ENCODE measurements at regions not wholly inside any gene's neighbourhood (a gene's known extent, or its start where the extent isn't known, plus 50 kb on each side); places are given as distances from the start of the nearest gene placed in this dataset.

- Histone ChIP-seq H3K9me3 (no peaks in the 10 kb centered on the region), H3K27me3 (no peaks in the 10 kb centered on the region), H3K4me1 (peaks cover 0 to 15% (median 5%) of the 10 kb centered on the region in 3 donors), H3K4me3 (no peak overlapping the region), H3K36me3 (no peaks in the 10 kb centered on the region), H3K27ac (peak overlapping the region in 3 of 4 donors; percentile 50 to 58 (median 58))
- ATAC-seq, result no peak
- 37 to 47% methylated on average over 4 to 5 of the region's 5 CpGs for WGBS, 2 donors (ENCODE audit: low coverage in 1 of 2)
- TF ChIP-seq POLR2AphosphoS5 (IDR thresholded peaks at IDR 0.05) (no peak), EP300 (IDR thresholded peaks at IDR 0.05) (no peak)
Observed at GRCh38 chr12:67911275-67911600, 78.0 kb upstream of the IFNG-AS1 start.

GRCh38 chr12:67911789-67912188 is 77.5 kb upstream of the IFNG-AS1 start:
- TF ChIP-seq POLR2AphosphoS5 (IDR thresholded peaks at IDR 0.05), result no peak
- no peak for TF ChIP-seq CTCF (IDR thresholded peaks at IDR 0.05)
- TF ChIP-seq POLR2A (IDR thresholded peaks at IDR 0.05), result no peak
- no peak for TF ChIP-seq EP300 (IDR thresholded peaks at IDR 0.05)
- no peaks in the 10 kb centered on the region for H3K36me3 ChIP-seq
- H3K4me3 ChIP-seq, result no peak overlapping the region
- H3K27me3 ChIP-seq, result no peaks in the 10 kb centered on the region
- WGBS, 2 donors (ENCODE audit: low coverage in 1 of 2), result 54 to 74% methylated on average over 3 of the region's 3 CpGs
- H3K9me3 ChIP-seq, result no peaks in the 10 kb centered on the region
- peaks cover 0 to 15% (median 5%) of the 10 kb centered on the region in 3 donors for H3K4me1 ChIP-seq
- H3K27ac ChIP-seq, result peak overlapping the region in 2 of 4 donors; percentile 58
- ATAC-seq, result no peak

GRCh38 chr12:67915335-67915851 is 73.9 kb upstream of the IFNG-AS1 start:
- Histone ChIP-seq H3K4me3 (no peak overlapping the region), H3K36me3 (no peaks in the 10 kb centered on the region), H3K9me3 (no peaks in the 10 kb centered on the region), H3K27me3 (no peaks in the 10 kb centered on the region), H3K4me1 (peaks cover 0 to 15% (median 5%) of the 10 kb centered on the region in 3 donors), H3K27ac (no peak overlapping the region)
- 92% methylated on average over 2 of the region's 6 CpGs; no CpG with 5 or more reads in 1 of the 2 donors for WGBS, 2 donors (ENCODE audit: low coverage in 1 of 2)
- TF ChIP-seq POLR2AphosphoS5 (IDR thresholded peaks at IDR 0.05) (no peak), CTCF (IDR thresholded peaks at IDR 0.05) (no peak), POLR2A (IDR thresholded peaks at IDR 0.05) (no peak), EP300 (IDR thresholded peaks at IDR 0.05) (no peak)
- ATAC-seq, result no peak

- WGBS, 2 donors (ENCODE audit: low coverage in 1 of 2), result 96 to 97% methylated on average over 5 of the region's 5 CpGs
Observed at GRCh38 chr12:67916266-67916970, 72.8 kb upstream of the IFNG-AS1 start.

GRCh38 chr12:67917811-67918210 is 71.4 kb upstream of the IFNG-AS1 start:
- TF ChIP-seq EP300 (IDR thresholded peaks at IDR 0.05), result no peak
- no peak for TF ChIP-seq POLR2AphosphoS5 (IDR thresholded peaks at IDR 0.05)
- TF ChIP-seq CTCF (IDR thresholded peaks at IDR 0.05), result no peak
- no peak for TF ChIP-seq POLR2A (IDR thresholded peaks at IDR 0.05)
- Histone ChIP-seq H3K36me3 (no peaks in the 10 kb centered on the region), H3K9me3 (no peaks in the 10 kb centered on the region), H3K27me3 (no peaks in the 10 kb centered on the region), H3K4me1 (no peaks in the 10 kb centered on the region), H3K4me3 (no peak overlapping the region), H3K27ac (no peak overlapping the region)
- 50 to 78% methylated on average over 3 to 4 of the region's 4 CpGs for WGBS, 2 donors (ENCODE audit: low coverage in 1 of 2)
- ATAC-seq, result no peak

More at GRCh38 chr12:67916266-67916970, 72.8 kb upstream of the IFNG-AS1 start:
- H3K36me3 ChIP-seq, result no peaks in the 10 kb centered on the region
- H3K27ac ChIP-seq, result no peak overlapping the region
- no peak overlapping the region for H3K4me3 ChIP-seq
- H3K9me3 ChIP-seq, result no peaks in the 10 kb centered on the region
- ATAC-seq, result no peak
- peaks cover 0 to 5% (median 2%) of the 10 kb centered on the region in 3 donors for H3K4me1 ChIP-seq
- TF ChIP-seq POLR2A (IDR thresholded peaks at IDR 0.05) (no peak), CTCF (IDR thresholded peaks at IDR 0.05) (no peak), POLR2AphosphoS5 (IDR thresholded peaks at IDR 0.05) (no peak), EP300 (IDR thresholded peaks at IDR 0.05) (no peak)
- no peaks in the 10 kb centered on the region for H3K27me3 ChIP-seq

Measured in gastroesophageal sphincter (tissue), 4 donors.